ENCODE measurements at regions not wholly inside any gene's neighbourhood (a gene's known extent, or its start where the extent isn't known, plus 50 kb on each side); places are given as distances from the start of the nearest gene placed in this dataset.

DNA sequence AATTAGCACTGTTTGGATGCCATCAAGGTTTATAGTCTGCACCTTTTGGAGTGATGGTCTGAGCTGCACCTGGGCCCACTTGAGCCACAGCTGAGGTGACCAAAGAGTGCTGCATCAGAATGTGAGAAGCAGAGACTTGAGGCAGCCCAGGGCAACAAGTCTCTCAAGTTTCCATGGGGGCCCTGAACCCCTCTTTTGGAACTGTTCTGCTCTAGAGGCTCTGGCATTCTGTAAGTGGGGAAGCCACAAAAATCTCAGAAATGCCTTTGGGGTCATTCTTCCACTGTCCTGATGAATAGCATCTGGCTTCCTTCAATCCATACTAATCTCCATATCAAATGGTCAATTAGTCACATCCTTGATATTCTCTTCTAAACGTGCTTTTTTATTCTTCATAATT lies 298.4 kb upstream of the MAOA start:
- H3K9me3 Mint-ChIP-seq, result no peaks in the 10 kb centered on the region
- H3K36me3 Mint-ChIP-seq (ENCODE audit: low read depth), result no peaks in the 10 kb centered on the region
- intact Hi-C loops (cut with DNase I, micrococcal nuclease), result no loop called here
- H3K4me3 Mint-ChIP-seq, result no peak overlapping the region
- Histone ChIP-seq H3K27me3 (ENCODE audit: control insufficient read depth in 1 of 2, insufficient read depth in 2 of 2, low read length in 2 of 2) (no peaks in the 10 kb centered on the region), H3K36me3 (ENCODE audit: insufficient read depth, low read length) (no peaks in the 10 kb centered on the region), H3K27ac (ENCODE audit: low read depth in 1 of 2, low read length in 2 of 2) (no peak overlapping the region), H3K4me3 (ENCODE audit: low read length) (no peak overlapping the region), H3K4me1 (ENCODE audit: insufficient read depth, low read length) (no peaks in the 10 kb centered on the region), H3K9me3 (ENCODE audit: control insufficient read depth in 1 of 2, insufficient read depth in 1 of 2, low read length in 2 of 2) (no peaks in the 10 kb centered on the region)
- TF ChIP-seq, protein P1, sequence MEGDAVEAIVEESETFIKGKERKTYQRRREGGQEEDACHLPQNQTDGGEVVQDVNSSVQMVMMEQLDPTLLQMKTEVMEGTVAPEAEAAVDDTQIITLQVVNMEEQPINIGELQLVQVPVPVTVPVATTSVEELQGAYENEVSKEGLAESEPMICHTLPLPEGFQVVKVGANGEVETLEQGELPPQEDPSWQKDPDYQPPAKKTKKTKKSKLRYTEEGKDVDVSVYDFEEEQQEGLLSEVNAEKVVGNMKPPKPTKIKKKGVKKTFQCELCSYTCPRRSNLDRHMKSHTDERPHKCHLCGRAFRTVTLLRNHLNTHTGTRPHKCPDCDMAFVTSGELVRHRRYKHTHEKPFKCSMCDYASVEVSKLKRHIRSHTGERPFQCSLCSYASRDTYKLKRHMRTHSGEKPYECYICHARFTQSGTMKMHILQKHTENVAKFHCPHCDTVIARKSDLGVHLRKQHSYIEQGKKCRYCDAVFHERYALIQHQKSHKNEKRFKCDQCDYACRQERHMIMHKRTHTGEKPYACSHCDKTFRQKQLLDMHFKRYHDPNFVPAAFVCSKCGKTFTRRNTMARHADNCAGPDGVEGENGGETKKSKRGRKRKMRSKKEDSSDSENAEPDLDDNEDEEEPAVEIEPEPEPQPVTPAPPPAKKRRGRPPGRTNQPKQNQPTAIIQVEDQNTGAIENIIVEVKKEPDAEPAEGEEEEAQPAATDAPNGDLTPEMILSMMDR (IDR thresholded peaks at IDR 0.05), result no peak
- no peaks in the 10 kb centered on the region for H3K27me3 Mint-ChIP-seq
- POLR2A ChIA-PET, result no interaction called here
- CTCF ChIA-PET, result no interaction called here
- no peak for ATAC-seq (ENCODE audit: poor library complexity)
- DNase-seq, result no peak
- peaks cover 2% of the 10 kb centered on the region for H3K4me1 Mint-ChIP-seq (ENCODE audit: low read depth)
- H3K27ac Mint-ChIP-seq, result no peak overlapping the region

DNA sequence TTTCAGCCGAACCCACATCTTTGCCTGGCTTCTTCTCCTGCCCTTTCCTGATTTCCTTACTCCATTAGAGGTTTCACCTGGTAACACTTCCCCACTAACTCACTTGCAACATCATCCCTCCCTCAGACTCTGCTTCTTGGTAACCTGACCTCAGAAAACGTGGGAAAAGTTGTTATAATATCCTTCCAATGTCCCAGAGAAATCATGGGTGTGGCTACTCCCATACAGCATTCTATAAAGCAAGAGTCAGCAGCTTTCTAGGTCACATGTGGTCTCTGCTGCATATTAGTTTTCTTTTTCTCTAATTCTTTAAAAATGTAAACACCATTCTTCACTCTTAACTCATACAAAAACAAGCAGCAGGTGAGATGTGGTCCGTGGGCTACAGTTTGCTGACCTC lies 283.1 kb upstream of the MAOA start:
- TF ChIP-seq, protein P1 (IDR thresholded peaks at IDR 0.05), result no peak
- POLR2A ChIA-PET, result interaction anchor here (0.6 kb wide), 1 partner anchor 11 kb away, joined by 3 read pairs; no protein-coding TSS in a partner anchor
- CTCF ChIA-PET, result no interaction called here
- ATAC-seq (ENCODE audit: poor library complexity), result no peak
- H3K4me1 ChIP-seq (ENCODE audit: insufficient read depth, low read length), result no peaks in the 10 kb centered on the region
- Mint-ChIP-seq H3K4me1 (ENCODE audit: low read depth) (no peaks in the 10 kb centered on the region), H3K27me3 (no peaks in the 10 kb centered on the region), H3K27ac (no peak overlapping the region), H3K36me3 (ENCODE audit: low read depth) (no peaks in the 10 kb centered on the region), H3K9me3 (peaks cover 4% of the 10 kb centered on the region), H3K4me3 (no peak overlapping the region)
- no peak for DNase-seq
- peaks cover 0 to 5% of the 10 kb centered on the region in 2 experiments for H3K9me3 ChIP-seq (ENCODE audit: control insufficient read depth in 1 of 2, insufficient read depth in 1 of 2, low read length in 2 of 2)
- intact Hi-C loops (cut with DNase I, micrococcal nuclease), result no loop called here
- no peaks in the 10 kb centered on the region for H3K27me3 ChIP-seq (ENCODE audit: control insufficient read depth in 1 of 2, insufficient read depth in 2 of 2, low read length in 2 of 2)
- no peak overlapping the region for H3K4me3 ChIP-seq (ENCODE audit: low read length)
- no peaks in the 10 kb centered on the region for H3K36me3 ChIP-seq (ENCODE audit: insufficient read depth, low read length)
- H3K27ac ChIP-seq (ENCODE audit: low read depth in 1 of 2, low read length in 2 of 2), result no peak overlapping the region

DNA sequence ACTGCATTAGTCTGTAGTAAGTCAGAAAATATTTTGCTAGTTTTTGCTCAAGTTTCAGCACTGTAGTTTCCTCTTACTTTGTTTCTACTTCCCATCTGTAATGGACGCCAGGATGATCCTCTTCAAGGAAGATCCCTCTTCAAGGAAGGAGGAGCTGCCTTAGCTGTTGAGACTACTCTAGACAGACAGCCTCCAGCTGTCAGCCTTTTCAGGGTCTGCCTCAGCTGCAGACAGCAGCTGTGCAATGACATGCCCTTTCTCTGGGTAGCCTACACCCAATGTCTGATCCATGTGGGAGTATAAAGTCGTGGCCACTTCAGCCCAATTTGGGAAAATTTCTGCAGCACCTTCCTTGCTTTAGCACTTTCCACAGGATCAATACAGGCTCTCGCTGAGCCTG lies 281.0 kb upstream of the MAOA start:
- H3K27ac ChIP-seq (ENCODE audit: low read depth in 1 of 2, low read length in 2 of 2), result no peak overlapping the region
- Mint-ChIP-seq H3K4me1 (ENCODE audit: low read depth) (no peaks in the 10 kb centered on the region), H3K9me3 (peaks cover 2% of the 10 kb centered on the region), H3K27ac (no peak overlapping the region), H3K36me3 (ENCODE audit: low read depth) (no peaks in the 10 kb centered on the region), H3K27me3 (no peaks in the 10 kb centered on the region), H3K4me3 (no peak overlapping the region)
- TF ChIP-seq, protein P1 (IDR thresholded peaks at IDR 0.05), result no peak
- H3K4me3 ChIP-seq (ENCODE audit: low read length), result no peak overlapping the region
- H3K36me3 ChIP-seq (ENCODE audit: insufficient read depth, low read length), result no peaks in the 10 kb centered on the region
- ChIA-PET CTCF (interaction anchor here (0.5 kb wide), 1 partner anchor 8 kb away, joined by 3 read pairs; no protein-coding TSS in a partner anchor), POLR2A (no interaction called here)
- no peak for DNase-seq
- no peaks in the 10 kb centered on the region for H3K27me3 ChIP-seq (ENCODE audit: control insufficient read depth in 1 of 2, insufficient read depth in 2 of 2, low read length in 2 of 2)
- intact Hi-C loops (cut with DNase I, micrococcal nuclease), result no loop called here
- no peaks in the 10 kb centered on the region for H3K4me1 ChIP-seq (ENCODE audit: insufficient read depth, low read length)
- H3K9me3 ChIP-seq (ENCODE audit: control insufficient read depth in 1 of 2, insufficient read depth in 1 of 2, low read length in 2 of 2), result peaks cover 0 to 5% of the 10 kb centered on the region in 2 experiments
- no peak for ATAC-seq (ENCODE audit: poor library complexity)
